ES-I3 (cell line): ENCODE measurements at regions not wholly inside any gene's neighbourhood (a gene's known extent, or its start where the extent isn't known, plus 50 kb on each side); places are given as distances from the start of the nearest gene placed in this dataset.
A peak's percentile ranks its signal among the peaks of the same experiment; 100 is the strongest.

Experiments
- H3K36me3 ChIP-seq: 2 replicates; pipeline ENCODE4 v1.6.1; 2013; ENCODE audit warnings: mild to moderate bottlenecking, low read length, control low read depth, moderate library complexity; ENCODE audit not compliant: insufficient read depth
- H3K4me1 ChIP-seq: 2 replicates; pipeline ENCODE4 v1.6.1; 2013; ENCODE audit warnings: mild to moderate bottlenecking, control low read depth, low read length; ENCODE audit not compliant: insufficient read depth
- H3K9ac ChIP-seq: 2 replicates; pipeline ENCODE4 v1.6.1; 2013; ENCODE audit warnings: low read depth, mild to moderate bottlenecking, low read length, moderate library complexity
- H3K9me3 ChIP-seq: 2 replicates; pipeline ENCODE4 v1.6.1; 2013; ENCODE audit warnings: mild to moderate bottlenecking, low read length, moderate library complexity; ENCODE audit not compliant: control insufficient read depth, insufficient read depth

- Histone ChIP-seq H3K36me3 (no peaks in the 10 kb centered on the region), H3K4me1 (no peaks in the 10 kb centered on the region), H3K9me3 (no peaks in the 10 kb centered on the region), H3K9ac (no peak overlapping the region)
Measured at GRCh38 chr1:47708019-47708535, 270.2 kb downstream of the FOXD2 start.

GRCh38 chr1:47708658-47709018, 270.8 kb downstream of the FOXD2 start:
- H3K9me3 ChIP-seq, result no peaks in the 10 kb centered on the region
- H3K4me1 ChIP-seq, result no peaks in the 10 kb centered on the region
- H3K9ac ChIP-seq, result peak overlapping the region; percentile 45; the same call in 1 of the 2 replicates
- H3K36me3 ChIP-seq, result no peaks in the 10 kb centered on the region

GRCh38 chr1:47709019-47709871, 271.4 kb downstream of the FOXD2 start:
- Histone ChIP-seq H3K9me3 (no peaks in the 10 kb centered on the region), H3K9ac (peak overlapping the region; percentile 45; the same call in 1 of the 2 replicates), H3K36me3 (no peaks in the 10 kb centered on the region), H3K4me1 (no peaks in the 10 kb centered on the region)

- H3K9me3 ChIP-seq, result no peaks in the 10 kb centered on the region
- no peaks in the 10 kb centered on the region for H3K36me3 ChIP-seq
- no peaks in the 10 kb centered on the region for H3K4me1 ChIP-seq
- peak overlapping the region; percentile 45; the same call in 1 of the 2 replicates for H3K9ac ChIP-seq
Measured at GRCh38 chr1:47709872-47710231, 272.0 kb downstream of the FOXD2 start.

- peaks cover 2% of the 10 kb centered on the region; the same call in 1 of the 2 replicates for H3K4me1 ChIP-seq
- no peaks in the 10 kb centered on the region for H3K36me3 ChIP-seq
- no peaks in the 10 kb centered on the region for H3K9me3 ChIP-seq
- H3K9ac ChIP-seq, result peak overlapping the region; percentile 45; the same call in 1 of the 2 replicates
Measured at GRCh38 chr1:47710329-47711071, 272.7 kb downstream of the FOXD2 start.
